IPS DF 6.9 (cell line): ENCODE measurements at regions not wholly inside any gene's neighbourhood (a gene's known extent, or its start where the extent isn't known, plus 50 kb on each side); places are given as distances from the start of the nearest gene placed in this dataset.

Experiments
- DNase-seq: peaks from one replicate; pipeline ENCODE4 v3.0.0-alpha.2; 2013; ENCODE audit warnings: low read depth, low spot score
- H3K27ac ChIP-seq: one replicate; pipeline ENCODE4 v1.5.1; 2013; ENCODE audit warnings: low read length, control low read depth
- H3K27me3 ChIP-seq: 2 replicates; pipeline ENCODE4 v1.6.1; 2013; ENCODE audit warnings: mild to moderate bottlenecking, low read length; ENCODE audit not compliant: control insufficient read depth, insufficient read depth
- H3K36me3 ChIP-seq: 2 replicates; pipeline ENCODE4 v1.6.1; 2013; ENCODE audit warnings: low read length; ENCODE audit not compliant: control insufficient read depth, insufficient read depth
- H3K4me1 ChIP-seq: 2 replicates; pipeline ENCODE4 v1.6.1; 2013; ENCODE audit warnings: low read length; ENCODE audit not compliant: control insufficient read depth, insufficient read depth
- H3K4me3 ChIP-seq: 2 replicates; pipeline ENCODE4 v1.5.1; 2013; ENCODE audit warnings: mild to moderate bottlenecking, low read length
- H3K9me3 ChIP-seq: 2 replicates; pipeline ENCODE4 v1.6.1; 2013; ENCODE audit warnings: low read length, inconsistent platforms; ENCODE audit not compliant: control insufficient read depth, insufficient read depth
- WGBS: extraction: QIAGEN DNeasy Blood & Tissue Kit; methylation state at CpG from one replicate; pipeline ENCODE4 v1.1.7; 2013; ENCODE audit warnings: mixed read lengths, missing lambda C conversion rate; ENCODE audit not compliant: insufficient read length, insufficient coverage; 5-methylcytosine and 5-hydroxymethylcytosine counted together

- WGBS: no CpG with 5 or more reads among the region's 1 CpG
- no peaks in the 10 kb centered on the region for H3K36me3 ChIP-seq
- H3K27ac ChIP-seq: no peak overlapping the region
- H3K27me3 ChIP-seq: no peaks in the 10 kb centered on the region
- H3K9me3 ChIP-seq: no peaks in the 10 kb centered on the region
- H3K4me1 ChIP-seq: no peaks in the 10 kb centered on the region
- no peak for DNase-seq
- H3K4me3 ChIP-seq: no peak overlapping the region
Measured at GRCh38 chr3:164200053-164200823, 878.1 kb downstream of the SI start.

GRCh38 chr3:164196477-164196876 is 881.8 kb downstream of the SI start:
- Histone ChIP-seq H3K4me3 (no peak overlapping the region), H3K4me1 (no peaks in the 10 kb centered on the region), H3K9me3 (no peaks in the 10 kb centered on the region), H3K27me3 (no peaks in the 10 kb centered on the region), H3K36me3 (no peaks in the 10 kb centered on the region), H3K27ac (no peak overlapping the region)
- WGBS: no CpG with 5 or more reads among the region's 2 CpGs
- no peak for DNase-seq

DNA sequence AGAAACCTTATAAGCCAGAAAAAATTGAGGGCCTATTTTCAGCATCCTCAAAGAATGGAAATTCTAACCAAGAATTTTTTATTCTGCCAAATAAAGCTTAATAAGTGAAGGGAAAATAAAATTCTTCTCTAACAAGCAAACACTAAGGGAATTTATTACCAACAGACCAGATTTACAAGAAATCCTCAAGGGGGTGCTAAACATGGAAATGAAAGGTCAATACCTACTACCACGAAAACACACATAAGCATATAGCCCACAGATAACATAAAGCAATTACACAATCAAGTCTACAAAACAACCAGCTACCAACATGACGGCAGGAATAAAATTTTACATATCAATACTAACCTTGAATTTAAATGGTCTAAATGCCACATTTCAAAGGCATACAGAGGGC is 883.5 kb downstream of the SI start:
- H3K4me1 ChIP-seq: no peaks in the 10 kb centered on the region
- no peaks in the 10 kb centered on the region for H3K9me3 ChIP-seq
- no peaks in the 10 kb centered on the region for H3K27me3 ChIP-seq
- no peak for DNase-seq
- no peak overlapping the region for H3K4me3 ChIP-seq
- no CpG with 5 or more reads among the region's 2 CpGs for WGBS
- H3K36me3 ChIP-seq: no peaks in the 10 kb centered on the region
- H3K27ac ChIP-seq: no peak overlapping the region

DNA sequence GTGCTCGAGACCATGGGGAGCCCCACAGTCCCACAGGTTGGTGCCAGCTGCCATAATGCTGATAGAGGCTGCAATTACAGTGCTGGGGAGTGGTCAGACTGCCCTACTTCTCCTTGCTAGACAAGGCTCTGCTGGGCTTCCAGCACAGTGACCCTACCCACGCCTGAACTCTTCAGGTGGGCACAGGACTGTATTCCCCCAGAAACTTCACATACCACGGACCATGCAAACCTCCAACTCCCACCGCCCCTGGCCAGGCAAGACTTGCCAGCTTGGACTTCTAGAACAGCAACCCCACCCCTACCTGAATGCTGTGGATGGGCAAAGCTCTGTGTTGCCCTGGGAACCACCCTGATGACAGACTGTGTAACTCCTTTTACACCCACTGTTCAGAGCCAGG is 885.3 kb downstream of the SI start:
- no peak overlapping the region for H3K27ac ChIP-seq
- WGBS: no CpG with 5 or more reads among the region's 4 CpGs
- H3K36me3 ChIP-seq: no peaks in the 10 kb centered on the region
- no peak for DNase-seq
- no peaks in the 10 kb centered on the region for H3K4me1 ChIP-seq
- no peaks in the 10 kb centered on the region for H3K9me3 ChIP-seq
- H3K4me3 ChIP-seq: no peak overlapping the region
- H3K27me3 ChIP-seq: no peaks in the 10 kb centered on the region

GRCh38 chr3:164190566-164190965 is 887.7 kb downstream of the SI start:
- Histone ChIP-seq H3K27me3 (no peaks in the 10 kb centered on the region), H3K4me3 (no peak overlapping the region), H3K4me1 (no peaks in the 10 kb centered on the region), H3K9me3 (no peaks in the 10 kb centered on the region), H3K27ac (no peak overlapping the region), H3K36me3 (no peaks in the 10 kb centered on the region)
- no peak for DNase-seq

DNA sequence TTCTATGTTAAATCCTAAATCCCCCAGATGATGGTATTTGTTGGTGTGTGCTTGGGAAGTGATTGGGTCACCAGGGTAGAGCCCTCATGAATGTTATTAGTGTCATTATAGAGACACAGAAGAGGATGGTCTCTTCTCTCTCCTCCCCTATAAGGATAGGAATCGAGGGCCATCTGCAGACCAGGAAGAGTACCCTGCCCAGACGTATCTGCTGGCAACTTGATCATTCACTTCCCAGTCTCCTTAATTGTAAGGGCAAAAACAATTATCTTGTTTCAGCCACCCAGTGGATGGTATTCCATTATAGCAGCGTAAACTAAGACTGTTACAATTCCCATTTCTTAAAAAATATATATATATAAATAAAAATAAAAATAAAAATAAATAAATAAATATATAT is 892.2 kb downstream of the SI start:
- no peak for DNase-seq
- Histone ChIP-seq H3K9me3 (no peaks in the 10 kb centered on the region), H3K36me3 (no peaks in the 10 kb centered on the region), H3K27me3 (no peaks in the 10 kb centered on the region), H3K4me3 (no peak overlapping the region), H3K4me1 (no peaks in the 10 kb centered on the region), H3K27ac (no peak overlapping the region)
- no CpG with 5 or more reads among the region's 3 CpGs for WGBS

DNA sequence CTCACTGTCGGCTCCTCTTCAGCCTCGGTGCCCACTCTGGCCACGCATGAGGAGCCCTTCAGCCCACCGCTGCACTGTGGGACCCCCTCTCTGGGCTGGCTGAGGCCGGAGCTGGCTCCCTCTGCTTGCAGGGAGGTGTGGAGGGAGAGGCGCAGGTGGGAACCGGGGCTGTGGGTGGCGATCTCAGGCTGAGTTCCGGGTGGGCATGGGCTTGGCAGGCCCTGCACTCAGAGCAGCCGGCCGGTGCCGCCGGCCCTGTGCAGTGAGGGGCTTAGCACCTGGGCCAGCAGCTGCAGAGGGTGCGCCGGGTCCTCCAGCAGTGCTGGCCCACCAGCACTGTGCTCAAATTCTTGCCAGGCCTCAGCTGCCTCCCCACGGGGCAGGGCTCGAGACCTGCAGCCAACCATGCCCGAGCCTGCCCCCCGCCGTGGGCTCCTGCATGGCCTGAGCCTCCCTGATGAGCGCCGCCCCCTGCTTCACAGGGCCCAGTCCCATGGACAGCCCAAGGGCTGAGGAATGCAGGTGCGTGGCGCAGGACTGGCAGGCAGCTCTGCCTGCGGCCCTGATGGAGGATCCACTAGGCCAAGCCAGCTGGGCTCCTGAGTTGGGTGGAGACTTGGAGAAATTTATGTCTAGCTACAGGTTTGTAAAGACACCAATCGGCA is 899.1 kb downstream of the SI start:
- Histone ChIP-seq H3K27me3 (no peaks in the 10 kb centered on the region), H3K4me1 (no peaks in the 10 kb centered on the region), H3K27ac (no peak overlapping the region), H3K36me3 (no peaks in the 10 kb centered on the region), H3K9me3 (no peaks in the 10 kb centered on the region), H3K4me3 (no peak overlapping the region)
- WGBS: no CpG with 5 or more reads among the region's 26 CpGs
- DNase-seq: no peak

DNA sequence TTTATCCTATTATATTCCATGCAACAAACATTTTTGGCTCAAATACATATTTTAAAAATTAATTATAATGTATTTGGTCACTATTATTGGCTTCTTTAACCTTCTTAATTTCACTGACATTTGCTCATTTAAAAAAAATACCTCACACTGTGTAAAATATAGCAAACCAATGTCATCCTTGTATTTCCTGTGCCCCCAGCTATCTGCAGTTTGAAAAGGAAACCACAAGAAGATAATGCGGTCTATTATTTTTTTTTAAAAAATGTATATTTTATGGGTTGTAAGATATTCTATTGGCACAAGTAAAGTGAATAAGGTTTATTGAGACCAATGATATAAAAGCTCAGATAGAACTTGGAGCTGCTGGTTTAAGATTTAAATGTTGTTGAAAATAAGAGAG is 904.2 kb downstream of the SI start:
- Histone ChIP-seq H3K27me3 (no peaks in the 10 kb centered on the region), H3K36me3 (no peaks in the 10 kb centered on the region), H3K4me3 (no peak overlapping the region), H3K9me3 (no peaks in the 10 kb centered on the region), H3K27ac (no peak overlapping the region), H3K4me1 (no peaks in the 10 kb centered on the region)
- 100% methylated on average over 1 of the region's 1 CpG for WGBS
- DNase-seq: no peak

- H3K27me3 ChIP-seq: no peaks in the 10 kb centered on the region
- no peak for DNase-seq
- H3K27ac ChIP-seq: no peak overlapping the region
- H3K4me1 ChIP-seq: no peaks in the 10 kb centered on the region
- no peaks in the 10 kb centered on the region; the same call in 1 of the 2 replicates for H3K9me3 ChIP-seq
- no peak overlapping the region for H3K4me3 ChIP-seq
- no CpG with 5 or more reads among the region's 1 CpG for WGBS
- H3K36me3 ChIP-seq: no peaks in the 10 kb centered on the region
Measured at GRCh38 chr3:164155400-164155799, 922.9 kb downstream of the SI start.

DNA sequence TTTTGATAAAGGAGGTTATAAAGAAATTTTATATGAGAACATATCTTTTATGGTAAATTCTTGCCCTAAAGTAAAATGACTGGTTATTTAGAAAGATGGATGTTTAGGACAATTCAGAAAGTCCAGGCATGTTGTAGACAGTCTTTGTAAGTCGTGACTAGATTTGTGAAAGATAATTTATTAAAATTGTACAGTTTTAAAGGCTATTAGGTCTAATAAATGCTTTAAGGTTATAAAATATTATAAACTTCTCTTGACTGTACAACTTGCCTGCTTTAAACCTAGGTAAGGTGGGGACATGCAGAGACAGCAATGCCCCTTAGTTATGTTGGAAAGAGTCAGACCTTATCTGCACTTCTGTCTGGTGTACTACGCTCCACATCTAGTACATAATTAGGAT is 933.5 kb downstream of the SI start:
- Histone ChIP-seq H3K36me3 (no peaks in the 10 kb centered on the region), H3K27me3 (no peaks in the 10 kb centered on the region), H3K4me1 (no peaks in the 10 kb centered on the region), H3K9me3 (peaks cover 1% of the 10 kb centered on the region; the same call in 1 of the 2 replicates), H3K27ac (no peak overlapping the region), H3K4me3 (no peak overlapping the region)
- DNase-seq: no peak
- WGBS: 100% methylated on average over 1 of the region's 2 CpGs

- Histone ChIP-seq H3K27ac (no peak overlapping the region), H3K9me3 (no peaks in the 10 kb centered on the region), H3K36me3 (no peaks in the 10 kb centered on the region), H3K4me1 (no peaks in the 10 kb centered on the region), H3K4me3 (no peak overlapping the region), H3K27me3 (no peaks in the 10 kb centered on the region)
- no peak for DNase-seq
- no CpG with 5 or more reads among the region's 1 CpG for WGBS
Measured at GRCh38 chr3:164132878-164133277, 945.4 kb downstream of the SI start.
